Stimulated activated CD8-positive, alpha-beta memory T cell treated with anti-CD3 and anti-CD28 coated beads, Interleukin-12 subunit alpha, Interleukin-12 subunit beta, amount 100 ng/mL, for 1 hour (primary cell): ENCODE measurements at regions not wholly inside any gene's neighbourhood (a gene's known extent, or its start where the extent isn't known, plus 50 kb on each side); places are given as distances from the start of the nearest gene placed in this dataset.
"Not testable (repeated sequence)": the region's sequence is repeated elsewhere in the genome, so short reads cannot be mapped to it uniquely, and the experiment has no call there.

ENCODE experiments used
- DNase-seq: peaks from one replicate; pipeline ENCODE4 v3.0.0-alpha.2; 2020; ENCODE audit warnings: low read depth

DNA sequence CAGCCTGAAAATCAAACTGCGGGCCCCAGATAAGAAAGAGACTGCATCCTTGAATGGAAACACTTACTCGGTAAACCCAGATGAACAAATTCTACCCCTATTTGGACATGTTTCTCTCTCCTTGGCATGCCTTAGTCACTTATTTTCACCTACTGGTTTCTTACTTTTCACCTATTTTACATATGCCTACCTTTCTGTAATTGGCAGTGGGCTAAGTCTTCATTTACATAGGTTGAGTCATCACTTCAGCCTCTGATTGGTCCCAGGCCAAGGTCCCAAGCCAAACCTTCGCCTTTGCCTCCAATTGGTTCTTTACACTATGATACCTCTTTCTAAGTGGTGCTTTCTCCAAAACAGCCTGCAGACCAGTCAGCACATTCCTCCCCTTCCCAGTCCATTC is 111.3 kb downstream of the DYRK2 start:
- DNase-seq: no peak

- DNase-seq: no peak
Measured at GRCh38 chr12:67760586-67761275, 112.2 kb downstream of the DYRK2 start.

GRCh38 chr12:67761566-67761965 is 113.0 kb downstream of the DYRK2 start:
- no peak for DNase-seq

GRCh38 chr12:67764055-67764454 is 115.5 kb downstream of the DYRK2 start:
- no peak for DNase-seq

DNA sequence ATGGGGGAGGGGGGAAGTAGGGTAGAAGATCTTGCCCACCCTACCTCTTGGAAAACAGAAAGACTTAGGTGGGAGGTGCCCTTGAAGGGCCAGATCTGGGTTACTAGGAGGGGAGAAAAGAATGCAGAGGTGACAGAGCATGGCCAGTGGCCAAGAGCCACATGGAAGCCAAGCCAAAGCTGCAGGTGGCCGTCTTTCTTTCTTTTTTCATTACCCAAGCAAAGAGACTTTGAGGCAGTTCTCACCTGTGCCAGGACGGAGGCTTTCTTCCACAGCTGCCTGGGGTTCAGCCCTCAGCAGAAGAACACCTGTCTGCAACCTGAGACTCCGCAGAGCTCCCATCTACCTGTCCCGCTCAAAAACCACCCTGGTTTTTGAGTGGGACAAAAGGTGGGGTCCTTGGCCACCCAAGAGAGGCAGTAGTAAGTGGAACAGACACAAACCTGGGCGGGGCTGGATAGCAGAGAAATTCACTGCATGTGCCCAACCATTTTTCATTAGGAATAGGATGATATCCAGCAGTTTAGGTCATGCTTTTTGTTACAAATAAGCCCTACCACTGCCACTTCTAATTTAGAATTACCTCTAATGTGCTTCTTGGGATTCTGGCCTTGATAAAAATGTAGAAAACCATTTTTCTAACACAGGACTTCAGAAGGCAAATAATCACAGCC is 116.5 kb downstream of the DYRK2 start:
- no peak for DNase-seq

DNA sequence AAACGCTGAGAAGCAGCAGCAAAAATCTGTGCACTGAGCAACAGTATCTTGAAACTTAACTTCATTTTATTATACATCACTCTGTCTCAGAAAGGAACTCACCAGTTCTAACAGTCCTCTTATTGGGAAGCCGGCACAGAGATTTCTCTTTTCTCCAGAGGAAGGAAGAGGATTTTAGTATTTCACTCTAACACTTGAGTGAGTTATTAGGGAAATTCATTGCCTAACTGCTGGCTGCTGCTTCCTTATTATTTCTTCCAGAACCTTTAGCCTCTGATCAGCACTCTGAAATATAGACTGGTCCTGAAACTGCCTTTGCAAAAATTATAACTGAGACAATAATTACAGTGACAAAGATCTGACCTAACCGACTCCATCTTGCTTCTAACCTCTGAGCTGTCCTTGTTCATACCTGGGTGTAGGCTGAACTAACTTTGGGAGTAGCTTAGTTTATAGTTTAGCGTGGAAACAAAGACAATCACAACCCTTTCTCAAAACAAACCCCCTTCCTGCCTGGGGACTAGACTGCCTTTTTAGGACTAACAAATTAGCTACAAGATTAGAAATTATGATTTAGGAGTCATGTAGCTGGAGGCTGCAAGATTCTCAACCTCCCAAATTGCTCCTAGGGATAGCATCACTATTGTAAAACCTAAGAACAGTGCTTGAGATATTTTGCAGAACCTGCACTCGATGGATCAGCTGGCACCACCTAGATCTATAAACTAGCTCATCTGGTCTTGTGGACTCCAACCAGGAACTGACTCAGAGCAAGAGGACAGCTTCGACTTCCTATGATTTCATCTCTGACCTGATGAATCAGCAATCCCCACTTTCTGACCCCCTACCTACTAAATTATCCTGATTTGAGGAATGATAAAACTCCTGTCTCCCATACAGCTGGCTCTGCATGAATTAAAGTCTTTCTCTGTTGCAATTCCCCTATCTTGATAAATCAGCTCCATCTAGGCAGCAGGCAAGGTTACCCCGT is 117.5 kb downstream of the DYRK2 start:
- DNase-seq: no peak

- no peak for DNase-seq
Measured at GRCh38 chr12:67772267-67773169, 124.0 kb downstream of the DYRK2 start.

GRCh38 chr12:67773896-67774295 is 125.4 kb downstream of the DYRK2 start:
- no peak for DNase-seq

DNA sequence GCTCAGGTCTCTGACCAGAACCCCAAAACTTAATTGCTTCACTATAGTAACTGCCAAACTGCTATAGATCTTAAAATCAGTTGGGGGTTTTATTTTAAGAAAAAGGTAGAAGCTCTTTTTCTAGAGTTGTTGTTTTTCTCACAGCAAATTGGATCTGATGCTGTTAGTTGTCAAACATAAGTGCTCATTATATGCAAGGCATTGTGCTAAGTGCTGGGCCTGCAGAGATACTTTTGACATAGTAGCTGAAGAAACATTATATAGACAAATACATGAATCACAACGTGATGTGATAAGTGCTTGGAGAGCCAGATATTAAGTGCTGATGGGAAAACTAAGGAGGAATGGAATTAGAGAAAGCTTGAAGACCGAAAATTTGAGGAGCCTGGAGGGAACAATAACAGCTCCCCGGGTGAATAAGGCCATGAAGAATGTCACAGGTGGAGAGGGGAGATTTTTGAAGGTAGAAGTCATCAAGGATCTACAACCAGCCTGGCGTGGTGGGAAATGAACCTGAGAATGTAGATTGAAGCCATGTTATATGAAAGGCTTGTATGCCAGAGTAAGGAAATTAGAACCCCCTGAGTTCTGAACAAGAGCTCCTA is 126.5 kb downstream of the DYRK2 start:
- no peak for DNase-seq

DNA sequence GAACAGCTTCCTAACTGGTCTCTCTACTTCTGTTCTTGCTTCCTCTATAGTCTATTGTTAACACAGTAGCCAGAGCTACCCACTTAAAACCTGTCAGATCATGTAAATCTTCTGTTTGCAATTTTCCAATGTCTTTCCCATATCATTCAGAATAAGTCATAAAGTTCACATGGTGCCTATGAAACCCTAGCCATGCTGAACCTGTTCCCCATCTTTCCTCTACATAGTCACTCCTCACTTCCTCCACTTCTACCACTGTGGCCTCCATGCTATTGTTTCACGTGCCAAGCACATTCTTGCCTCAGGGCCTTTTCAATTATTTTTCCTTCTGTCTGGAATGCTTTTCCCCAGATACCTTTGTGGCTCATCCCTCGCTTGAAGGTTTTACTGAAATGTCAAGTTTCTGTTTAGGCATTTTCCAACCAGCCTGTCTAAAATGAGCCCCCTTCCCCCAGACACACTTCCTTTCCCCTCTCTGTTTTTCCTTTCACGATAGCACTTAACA is 132.1 kb downstream of the DYRK2 start:
- no peak for DNase-seq

GRCh38 chr12:67782573-67782972 is 134.0 kb downstream of the DYRK2 start:
- DNase-seq: no peak

- DNase-seq: no peak
Measured at GRCh38 chr12:67783393-67783792, 134.8 kb downstream of the DYRK2 start.

GRCh38 chr12:67784831-67785230 is 136.3 kb downstream of the DYRK2 start:
- no peak for DNase-seq

DNA sequence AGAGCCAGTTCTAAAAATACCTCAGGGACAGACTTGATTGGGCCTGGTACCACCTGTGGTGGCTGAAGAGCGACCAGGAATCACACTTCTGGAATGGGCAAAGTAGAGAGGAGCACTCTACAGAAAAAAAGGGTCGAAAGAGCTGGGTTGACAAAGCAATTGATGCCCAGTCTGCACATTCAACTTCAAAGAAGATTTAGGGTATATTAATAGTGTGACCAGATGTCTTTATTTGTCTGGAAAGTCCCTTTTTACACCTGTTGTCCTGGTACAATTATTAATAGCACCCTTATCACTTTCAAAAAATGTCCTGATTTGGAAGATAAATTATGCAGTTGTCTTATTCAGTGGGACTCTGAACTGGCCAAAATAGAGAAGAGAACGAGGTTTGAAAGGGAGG is 137.5 kb downstream of the DYRK2 start:
- no peak for DNase-seq

DNA sequence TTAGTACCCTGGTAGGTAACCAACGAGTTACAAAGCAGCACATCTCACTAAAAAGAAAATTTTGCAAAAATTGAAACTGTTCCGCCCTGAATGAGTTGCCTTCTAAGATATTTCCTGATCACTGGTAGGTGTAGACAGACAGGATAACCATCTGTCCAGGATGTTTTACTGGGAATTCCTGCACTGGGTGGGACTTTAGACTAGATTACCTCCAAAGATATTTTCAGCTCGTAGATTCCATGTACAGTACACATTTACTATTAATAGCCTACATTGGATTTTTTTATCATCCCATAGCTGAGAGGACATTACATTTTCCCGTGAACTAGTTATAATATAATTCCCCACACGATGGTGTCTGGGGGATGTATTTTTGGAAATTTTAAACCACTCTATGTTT is 139.6 kb downstream of the DYRK2 start:
- no peak for DNase-seq

DNA sequence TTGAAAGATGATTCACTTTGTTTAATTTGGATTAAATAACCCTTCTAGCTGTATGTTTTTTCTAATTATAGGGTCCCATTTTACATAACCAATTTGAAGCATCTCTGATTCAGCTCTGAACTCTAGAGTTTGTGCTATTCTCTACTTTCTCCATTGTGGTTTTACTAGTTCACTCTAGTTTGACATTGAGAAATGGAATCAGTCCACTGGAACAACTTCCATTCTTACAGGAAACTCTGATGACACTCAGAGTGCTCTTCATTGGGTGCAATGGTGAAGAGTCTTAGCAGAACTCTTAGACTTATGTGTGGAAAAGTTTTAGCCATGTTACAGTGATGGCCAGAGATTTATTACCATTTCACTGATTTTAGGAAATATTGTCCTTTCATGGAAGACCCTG is 140.7 kb downstream of the DYRK2 start:
- DNase-seq: no peak

DNA sequence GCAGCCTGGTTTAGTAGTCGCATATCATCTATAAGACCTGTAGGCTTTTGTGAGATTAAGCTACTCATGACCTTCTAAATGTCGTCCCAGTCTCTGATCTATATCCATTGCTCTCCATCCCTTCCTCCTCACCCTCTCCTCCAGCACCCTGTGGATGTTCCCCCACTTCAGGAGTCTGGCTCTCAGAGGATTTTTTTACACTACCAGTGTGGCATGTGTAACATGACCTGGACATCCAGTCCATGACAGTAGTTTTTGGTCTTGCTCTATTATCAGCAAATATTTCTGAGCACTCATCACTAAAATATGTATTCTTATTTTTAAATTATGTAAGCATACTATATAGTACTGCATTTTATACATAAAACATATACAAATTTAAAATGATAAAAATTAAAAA is 142.1 kb downstream of the DYRK2 start:
- no peak for DNase-seq

DNA sequence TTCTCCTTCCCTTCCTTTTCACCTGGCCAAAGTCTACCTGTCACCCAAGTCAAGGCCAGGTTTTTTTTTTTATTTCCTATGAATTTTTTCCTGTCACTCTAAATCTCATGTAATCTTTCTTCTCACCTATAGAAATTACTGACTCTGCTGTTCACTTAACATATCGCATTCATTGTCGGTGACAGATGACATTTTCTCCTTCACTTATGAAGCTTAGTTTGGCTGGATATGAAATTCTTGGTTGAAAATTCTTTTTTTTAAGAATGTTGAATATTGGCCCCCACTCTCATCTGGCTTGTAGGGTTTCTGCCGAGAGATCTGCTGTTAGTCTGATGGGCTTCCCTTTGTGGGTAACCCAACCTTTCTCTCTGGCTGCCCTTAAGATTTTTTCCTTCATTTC is 142.8 kb downstream of the DYRK2 start:
- not testable (repeated sequence) for DNase-seq

GRCh38 chr12:67792185-67792584 is 143.6 kb downstream of the DYRK2 start:
- no peak for DNase-seq

GRCh38 chr12:67794161-67794560 is 145.6 kb downstream of the DYRK2 start:
- DNase-seq: no peak

DNA sequence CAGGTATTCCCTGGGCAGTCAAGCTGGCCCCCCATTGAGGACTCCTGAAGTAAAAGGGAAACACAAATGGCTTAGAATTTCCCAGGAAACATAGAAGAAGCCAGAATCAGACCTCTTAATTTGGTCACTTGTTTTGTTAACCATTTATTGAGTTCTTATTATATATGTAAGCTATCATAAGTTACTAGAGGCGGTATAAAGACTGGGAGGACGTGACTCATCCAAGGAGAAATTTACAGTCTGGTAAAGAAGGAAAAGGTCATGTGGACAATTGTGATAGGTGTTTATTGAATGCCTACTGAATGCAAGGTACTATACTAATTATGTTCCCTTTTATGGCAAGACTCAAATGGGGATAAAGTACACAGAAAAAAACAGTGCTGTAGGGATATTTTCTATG is 146.7 kb downstream of the DYRK2 start:
- DNase-seq: no peak
